Stimulated activated naive B cell treated with anti-CD40 and anti-IgM and Interleukin-4, amounts not matched to agents 10 μg/mL and 1 μg/mL and 100 μg/mL, for 72 hours (primary cell): ENCODE measurements at regions not wholly inside any gene's neighbourhood (a gene's known extent, or its start where the extent isn't known, plus 50 kb on each side); places are given as distances from the start of the nearest gene placed in this dataset.

Source experiments
- ATAC-seq, 2 donors: fragments of 150-1000 bp; cut with Tn5 transposase; replicated peaks; 2 replicates each; pipeline ENCODE4 v1.10.0; 2021; ENCODE audit warnings: moderate library complexity in 1 of 2
- DNase-seq: peaks from one replicate; pipeline ENCODE4 v3.0.0; 2021
- H3K27ac Mint-ChIP-seq: one replicate; pipeline ENCODE4 v1.8.0; 2022; ENCODE audit warnings: mild to moderate bottlenecking, mixed read lengths
- H3K27me3 Mint-ChIP-seq, 2 donors: one replicate each; pipeline ENCODE4 v1.8.0; 2022; ENCODE audit warnings: mixed read lengths in 2 of 2
- H3K36me3 Mint-ChIP-seq, 2 donors: one replicate each; pipeline ENCODE4 v1.8.0; 2022; ENCODE audit warnings: mixed read lengths in 2 of 2, mild to moderate bottlenecking in 1 of 2
- H3K4me1 Mint-ChIP-seq, 2 donors: one replicate each; pipeline ENCODE4 v1.8.0; 2022; ENCODE audit warnings: mixed read lengths in 2 of 2, mild to moderate bottlenecking in 1 of 2
- H3K4me3 Mint-ChIP-seq, 2 donors: one replicate each; pipeline ENCODE4 v1.8.0; 2022; ENCODE audit warnings: mild to moderate bottlenecking in 2 of 2, mixed read lengths in 2 of 2, moderate library complexity in 1 of 2
- H3K9me3 Mint-ChIP-seq, 2 donors: one replicate each; pipeline ENCODE4 v1.8.0; 2022; ENCODE audit warnings: mixed read lengths in 2 of 2, mild to moderate bottlenecking in 1 of 2

- DNase-seq (no peak), ATAC-seq (no peak)
- no peaks in the 10 kb centered on the region for H3K36me3 Mint-ChIP-seq
- no peaks in the 10 kb centered on the region for H3K4me1 Mint-ChIP-seq
- no peak overlapping the region for H3K4me3 Mint-ChIP-seq
- H3K9me3 Mint-ChIP-seq, result peaks cover 4 to 5% of the 10 kb centered on the region in 2 donors
- no peak overlapping the region for H3K27ac Mint-ChIP-seq
- no peaks in the 10 kb centered on the region for H3K27me3 Mint-ChIP-seq
These were observed 97.0 kb upstream of the LDB2 start for GRCh38 chr4:16995451-16995850.

- Mint-ChIP-seq H3K27ac (no peak overlapping the region), H3K27me3 (no peaks in the 10 kb centered on the region), H3K36me3 (no peaks in the 10 kb centered on the region), H3K4me3 (no peak overlapping the region), H3K9me3 (peaks cover 4 to 5% of the 10 kb centered on the region in 2 donors), H3K4me1 (no peaks in the 10 kb centered on the region)
- no peak for ATAC-seq
- no peak for DNase-seq
These were observed 95.8 kb upstream of the LDB2 start for GRCh38 chr4:16993956-16994840.

DNA sequence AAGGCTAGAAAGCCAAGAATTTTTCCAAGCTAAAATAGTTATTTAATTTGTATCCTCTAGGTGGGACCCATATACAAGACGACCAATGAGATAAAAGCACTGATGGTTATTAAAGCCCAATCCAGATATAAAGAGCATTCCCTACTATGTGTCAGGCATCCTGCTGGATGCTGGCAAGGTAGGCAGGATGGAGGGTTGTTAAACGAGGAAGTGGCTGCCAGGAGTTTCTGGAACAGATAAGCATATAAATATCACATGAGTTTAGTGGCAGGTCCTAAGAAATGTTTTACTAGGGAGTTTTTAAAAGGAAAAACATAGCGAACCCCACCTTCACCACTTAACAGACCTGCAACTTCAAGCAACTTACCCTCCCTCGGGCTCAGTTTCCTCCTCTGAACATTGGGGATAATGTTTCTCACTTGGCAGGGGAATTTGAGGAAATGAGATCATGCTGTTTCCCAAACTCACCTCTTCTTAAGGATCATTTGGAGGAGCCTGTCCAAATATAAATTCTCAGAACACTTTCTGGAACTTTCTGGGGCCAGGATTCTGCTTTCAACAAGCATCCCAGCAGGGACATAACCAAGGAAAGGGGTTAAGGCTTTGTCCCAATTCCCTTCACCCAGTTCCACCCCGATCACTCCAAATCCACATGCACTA is 94.3 kb upstream of the LDB2 start:
- Mint-ChIP-seq H3K36me3 (no peaks in the 10 kb centered on the region), H3K27ac (no peak overlapping the region), H3K9me3 (peaks cover 0 to 3% of the 10 kb centered on the region in 2 donors), H3K4me1 (no peaks in the 10 kb centered on the region), H3K27me3 (no peaks in the 10 kb centered on the region), H3K4me3 (no peak overlapping the region)
- ATAC-seq, result no peak
- DNase-seq, result no peak

- Mint-ChIP-seq H3K36me3 (no peaks in the 10 kb centered on the region), H3K27me3 (no peaks in the 10 kb centered on the region), H3K27ac (no peak overlapping the region), H3K4me3 (no peak overlapping the region), H3K4me1 (no peaks in the 10 kb centered on the region), H3K9me3 (peaks cover 0 to 3% of the 10 kb centered on the region in 2 donors)
- ATAC-seq (no peak), DNase-seq (no peak)
These were observed 93.0 kb upstream of the LDB2 start for GRCh38 chr4:16991450-16991849.

DNA sequence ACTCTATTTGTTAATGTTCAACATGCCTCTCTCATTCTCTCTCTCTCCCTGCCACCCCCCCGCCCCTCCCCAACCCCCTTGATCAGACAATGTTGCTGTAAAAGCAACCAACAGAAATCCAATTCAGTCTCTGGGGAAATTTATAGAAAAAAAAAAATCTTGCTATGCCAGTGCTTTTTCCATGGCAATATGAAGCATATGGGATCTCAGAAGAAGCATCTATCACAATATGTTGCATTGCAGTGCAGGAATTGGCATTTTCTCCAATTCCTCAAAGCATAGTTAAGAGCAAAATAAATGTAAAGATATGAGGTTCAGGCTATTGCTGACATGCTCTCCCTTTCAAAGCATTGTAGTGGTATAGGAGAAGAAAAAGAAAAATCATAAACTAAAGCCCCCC is 90.9 kb upstream of the LDB2 start:
- ATAC-seq, result no peak
- no peaks in the 10 kb centered on the region for H3K4me1 Mint-ChIP-seq
- H3K9me3 Mint-ChIP-seq, result peaks cover 0 to 3% of the 10 kb centered on the region in 2 donors
- no peak overlapping the region for H3K27ac Mint-ChIP-seq
- no peak overlapping the region for H3K4me3 Mint-ChIP-seq
- H3K36me3 Mint-ChIP-seq, result no peaks in the 10 kb centered on the region
- DNase-seq, result no peak
- no peaks in the 10 kb centered on the region for H3K27me3 Mint-ChIP-seq

DNA sequence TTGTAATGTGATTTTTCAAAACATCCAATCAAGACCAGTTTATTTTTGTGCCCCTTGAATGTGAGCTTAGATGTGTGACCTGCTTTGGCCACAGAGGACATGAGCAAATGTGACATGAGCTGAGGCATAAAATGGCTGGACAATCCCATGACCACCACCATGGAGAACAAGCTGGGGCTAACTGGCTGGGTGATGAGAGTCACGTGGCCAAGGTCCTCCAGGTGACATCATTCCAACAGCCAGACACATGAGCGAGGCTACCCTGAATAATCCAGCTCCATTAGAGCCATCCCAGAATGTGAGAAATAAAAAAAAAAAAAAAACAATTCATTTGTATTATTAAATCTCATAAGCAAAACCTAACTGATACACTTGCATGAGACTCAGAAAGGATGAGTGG is 90.4 kb upstream of the LDB2 start:
- no peak overlapping the region for H3K4me3 Mint-ChIP-seq
- no peaks in the 10 kb centered on the region for H3K36me3 Mint-ChIP-seq
- peaks cover 0 to 3% of the 10 kb centered on the region in 2 donors for H3K9me3 Mint-ChIP-seq
- no peak for ATAC-seq
- no peaks in the 10 kb centered on the region for H3K27me3 Mint-ChIP-seq
- no peak overlapping the region for H3K27ac Mint-ChIP-seq
- DNase-seq, result no peak
- no peaks in the 10 kb centered on the region for H3K4me1 Mint-ChIP-seq

- no peak for ATAC-seq
- Mint-ChIP-seq H3K4me1 (no peaks in the 10 kb centered on the region), H3K4me3 (no peak overlapping the region), H3K27ac (no peak overlapping the region), H3K36me3 (no peaks in the 10 kb centered on the region), H3K27me3 (no peaks in the 10 kb centered on the region), H3K9me3 (no peaks in the 10 kb centered on the region)
- no peak for DNase-seq
These were observed 78.6 kb upstream of the LDB2 start for GRCh38 chr4:16977081-16977480.

- Mint-ChIP-seq H3K27ac (no peak overlapping the region), H3K4me3 (no peak overlapping the region), H3K9me3 (peaks cover 2 to 3% of the 10 kb centered on the region in 2 donors), H3K36me3 (no peaks in the 10 kb centered on the region), H3K4me1 (no peaks in the 10 kb centered on the region), H3K27me3 (no peaks in the 10 kb centered on the region)
- ATAC-seq (no peak), DNase-seq (no peak)
These were observed 71.3 kb upstream of the LDB2 start for GRCh38 chr4:16969696-16970135.

DNA sequence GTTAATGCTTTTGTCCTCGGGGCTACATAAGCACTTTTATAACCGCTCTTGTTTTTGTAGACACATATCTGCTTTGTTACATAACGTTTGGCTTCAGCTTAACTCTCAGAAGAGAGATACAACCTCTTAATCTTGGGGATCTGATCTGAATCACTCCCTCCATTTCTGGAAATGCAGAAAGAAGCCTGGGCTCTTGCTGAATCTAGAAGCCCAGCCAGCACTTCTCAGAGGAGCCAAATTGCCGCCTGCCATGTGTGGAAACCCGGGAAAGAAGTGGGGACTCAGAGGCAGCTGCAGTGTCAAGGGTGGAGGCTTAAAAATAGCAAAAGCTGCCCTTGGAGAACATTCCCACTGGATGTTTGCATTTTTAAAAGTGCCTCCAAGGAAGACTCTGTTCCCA is 69.3 kb upstream of the LDB2 start:
- DNase-seq (no peak), ATAC-seq (no peak)
- Mint-ChIP-seq H3K27me3 (no peaks in the 10 kb centered on the region), H3K4me3 (no peak overlapping the region), H3K36me3 (no peaks in the 10 kb centered on the region), H3K27ac (no peak overlapping the region), H3K4me1 (no peaks in the 10 kb centered on the region), H3K9me3 (peaks cover 3 to 4% of the 10 kb centered on the region in 2 donors)

GRCh38 chr4:16959305-16959704 is 60.9 kb upstream of the LDB2 start:
- H3K27ac Mint-ChIP-seq, result no peak overlapping the region
- DNase-seq (no peak), ATAC-seq (no peak)
- no peak overlapping the region for H3K4me3 Mint-ChIP-seq
- H3K36me3 Mint-ChIP-seq, result no peaks in the 10 kb centered on the region
- H3K27me3 Mint-ChIP-seq, result no peaks in the 10 kb centered on the region
- peaks cover 10% of the 10 kb centered on the region in 2 donors for H3K9me3 Mint-ChIP-seq
- H3K4me1 Mint-ChIP-seq, result no peaks in the 10 kb centered on the region

DNA sequence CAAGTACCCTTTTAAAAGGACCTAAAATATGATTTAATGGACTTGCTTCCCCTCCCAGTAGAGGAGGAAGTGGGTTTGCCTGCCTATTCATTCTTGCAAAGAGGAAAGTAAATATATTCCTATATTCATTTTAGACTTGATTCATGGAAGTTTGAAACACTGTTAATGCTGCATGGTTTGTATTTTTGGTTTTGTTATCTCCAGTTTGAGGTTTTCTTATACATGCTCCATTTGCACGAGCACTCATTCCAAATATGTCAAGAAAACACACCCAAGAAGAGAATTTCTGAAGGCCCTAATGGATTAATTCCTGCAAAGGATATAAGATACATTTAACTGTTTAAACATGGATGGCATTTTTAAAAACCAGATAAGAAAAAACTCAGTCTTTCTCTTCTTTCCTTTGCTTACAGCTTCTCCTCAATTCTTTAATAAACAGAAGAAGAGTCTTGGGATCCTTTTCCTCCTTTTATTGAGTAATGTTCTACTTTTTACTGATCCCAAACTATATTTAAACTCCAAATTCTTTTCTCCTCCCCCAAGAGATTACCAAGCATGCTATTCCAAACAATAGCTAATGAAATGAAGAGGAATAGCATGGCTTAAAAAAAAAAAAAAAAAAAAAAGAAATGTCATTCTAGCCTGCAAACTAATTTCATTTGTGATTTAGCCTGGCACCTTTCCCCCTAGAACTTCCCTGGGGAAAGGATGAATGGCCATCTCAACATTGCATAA is 54.6 kb upstream of the LDB2 start:
- Mint-ChIP-seq H3K36me3 (no peaks in the 10 kb centered on the region), H3K27me3 (no peaks in the 10 kb centered on the region), H3K9me3 (peaks cover 4 to 7% of the 10 kb centered on the region in 2 donors), H3K4me1 (no peaks in the 10 kb centered on the region), H3K27ac (no peak overlapping the region), H3K4me3 (no peak overlapping the region)
- ATAC-seq (no peak), DNase-seq (no peak)

DNA sequence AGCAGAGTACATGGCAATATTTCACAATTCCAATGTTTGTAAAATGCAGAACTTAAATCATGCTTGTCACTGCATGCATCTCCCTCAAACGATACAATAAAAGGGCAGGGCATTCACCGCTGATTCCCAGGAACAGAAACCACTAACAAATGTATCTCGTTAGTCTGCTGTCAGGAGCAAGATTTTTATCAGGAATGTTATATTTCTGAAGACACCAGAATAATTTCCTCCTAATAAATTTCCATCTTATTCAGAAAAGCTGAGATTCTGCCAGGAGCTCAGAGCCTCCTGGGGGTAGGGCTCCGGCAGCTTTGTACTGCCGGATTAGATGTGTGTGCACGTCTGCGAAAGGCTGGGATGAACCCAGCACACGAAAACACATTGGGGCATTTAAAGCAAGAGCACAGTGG is 54.0 kb upstream of the LDB2 start:
- H3K36me3 Mint-ChIP-seq, result no peaks in the 10 kb centered on the region
- H3K4me1 Mint-ChIP-seq, result no peaks in the 10 kb centered on the region
- no peak for ATAC-seq
- H3K27ac Mint-ChIP-seq, result no peak overlapping the region
- H3K9me3 Mint-ChIP-seq, result peaks cover 4 to 7% of the 10 kb centered on the region in 2 donors
- H3K4me3 Mint-ChIP-seq, result no peak overlapping the region
- no peak for DNase-seq
- no peaks in the 10 kb centered on the region for H3K27me3 Mint-ChIP-seq
